Activated CD4-positive, alpha-beta T cell treated with anti-CD3 and anti-CD28 coated beads, Interleukin-2, Interleukin-6, amounts not matched to agents 100 ng/mL and 50 ng/mL, durations not matched to agents 16 hours and 8 hours (primary cell): ENCODE measurements at regions not wholly inside any gene's neighbourhood (a gene's known extent, or its start where the extent isn't known, plus 50 kb on each side); places are given as distances from the start of the nearest gene placed in this dataset.
"Not testable (repeated sequence)": the region's sequence is repeated elsewhere in the genome, so short reads cannot be mapped to it uniquely, and the experiment has no call there.

Source experiments
- DNase-seq: peaks from one replicate; pipeline ENCODE4 v3.0.0-alpha.2; 2020

- DNase-seq, result no peak
These were observed 488.8 kb downstream of the PID1 start for GRCh38 chr2:228782281-228782680.

DNA sequence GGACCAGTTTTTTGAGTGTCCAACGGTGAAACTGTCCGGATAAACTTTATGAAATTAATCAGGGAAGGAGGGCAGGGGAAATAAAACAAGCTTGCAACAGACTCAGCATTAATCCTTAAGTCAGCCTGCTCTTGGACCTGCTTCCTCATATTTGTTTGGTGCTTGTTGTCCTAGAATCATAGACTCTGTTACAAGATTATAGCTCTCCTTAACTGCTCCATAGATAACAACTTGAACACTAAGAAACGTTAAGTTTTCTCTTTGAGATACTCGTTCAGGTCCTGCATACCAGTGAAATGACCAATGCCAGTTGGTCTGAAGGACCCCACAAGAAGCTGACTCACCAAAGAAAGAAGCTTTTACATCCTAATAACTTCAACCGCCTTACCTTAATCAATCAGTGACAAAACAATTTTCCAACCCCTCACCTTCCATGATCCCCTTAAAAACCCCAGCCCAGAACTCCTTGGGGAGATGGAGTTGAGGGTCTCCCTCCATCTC is 493.2 kb downstream of the PID1 start:
- DNase-seq, result no peak

DNA sequence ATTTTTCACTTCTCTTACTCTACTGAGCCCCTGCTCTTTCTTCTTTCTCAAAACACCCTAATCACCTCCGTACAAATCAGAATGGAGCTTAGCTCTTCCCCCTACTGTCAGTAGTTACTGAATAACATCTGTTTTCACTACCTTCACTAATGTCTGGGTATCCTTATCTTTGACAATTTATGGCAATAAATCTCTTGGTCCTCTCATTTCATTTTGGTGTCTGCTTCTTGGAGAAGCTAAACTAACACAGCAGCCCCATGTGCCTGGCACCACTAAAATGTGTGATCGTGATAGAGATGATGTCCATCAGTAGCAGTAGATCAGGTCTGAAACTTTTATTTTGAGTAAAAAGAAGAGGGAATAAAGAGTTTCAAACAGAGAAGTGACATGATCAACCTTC is 496.5 kb downstream of the PID1 start:
- no peak for DNase-seq

GRCh38 chr2:228771774-228772173 is 499.3 kb downstream of the PID1 start:
- DNase-seq, result no peak

- DNase-seq, result no peak
These were observed 499.8 kb downstream of the PID1 start for GRCh38 chr2:228771315-228771714.

DNA sequence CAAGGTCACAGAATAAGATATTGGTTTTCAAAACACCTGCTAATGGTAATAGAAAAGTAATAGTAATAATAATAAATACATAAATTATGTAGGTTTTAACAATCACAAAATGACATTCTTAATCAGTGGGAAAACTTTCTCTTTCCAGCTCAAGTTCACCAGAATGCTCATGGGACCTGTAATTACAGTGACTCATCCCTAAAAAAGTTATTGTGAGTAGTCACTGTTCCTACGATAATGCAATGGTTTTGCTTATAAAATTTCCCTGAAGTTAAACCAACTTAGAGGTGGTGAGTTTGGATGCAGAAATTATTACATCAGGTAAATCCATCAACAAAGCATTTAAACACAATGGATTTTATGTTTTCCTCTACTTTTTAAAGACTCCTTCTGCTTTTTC is 502.3 kb downstream of the PID1 start:
- no peak for DNase-seq

DNA sequence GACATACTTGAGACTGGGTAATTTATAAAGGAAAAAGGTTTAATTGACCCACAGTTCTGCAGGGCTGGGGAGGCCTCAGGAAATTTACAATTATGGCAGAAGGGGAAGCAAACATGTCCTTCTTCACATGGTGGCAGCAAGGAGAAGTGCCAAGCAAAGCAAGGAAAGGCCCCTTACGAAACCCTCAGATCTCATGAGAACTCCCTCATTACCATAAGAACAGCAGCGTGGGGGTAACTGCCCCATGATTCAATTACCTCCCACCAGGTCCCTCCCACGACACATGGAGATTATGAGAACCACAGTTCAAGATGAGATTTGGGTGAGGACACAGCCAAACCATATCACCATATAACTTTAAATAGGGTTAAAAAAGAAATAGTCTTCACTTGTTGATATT is 502.9 kb downstream of the PID1 start:
- DNase-seq, result not testable (repeated sequence)

DNA sequence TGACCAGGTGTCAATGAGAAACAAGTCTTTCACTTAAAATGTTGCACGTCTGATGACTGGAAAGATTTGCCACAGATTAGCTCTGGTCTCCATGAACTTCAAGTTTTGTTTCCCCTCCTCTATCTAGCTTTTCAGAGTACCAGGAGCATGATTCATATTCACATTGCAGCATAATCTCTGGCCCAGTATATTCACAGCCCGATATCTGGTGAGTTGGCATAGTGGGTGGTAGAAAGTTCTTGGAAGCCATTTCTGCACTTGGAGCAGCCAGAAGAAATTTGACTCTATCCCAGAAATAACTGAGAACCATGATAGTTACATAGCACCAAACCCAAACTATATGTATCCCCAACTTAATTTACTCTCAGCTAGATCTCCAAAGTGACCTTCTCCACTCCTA is 503.9 kb downstream of the PID1 start:
- DNase-seq, result no peak

DNA sequence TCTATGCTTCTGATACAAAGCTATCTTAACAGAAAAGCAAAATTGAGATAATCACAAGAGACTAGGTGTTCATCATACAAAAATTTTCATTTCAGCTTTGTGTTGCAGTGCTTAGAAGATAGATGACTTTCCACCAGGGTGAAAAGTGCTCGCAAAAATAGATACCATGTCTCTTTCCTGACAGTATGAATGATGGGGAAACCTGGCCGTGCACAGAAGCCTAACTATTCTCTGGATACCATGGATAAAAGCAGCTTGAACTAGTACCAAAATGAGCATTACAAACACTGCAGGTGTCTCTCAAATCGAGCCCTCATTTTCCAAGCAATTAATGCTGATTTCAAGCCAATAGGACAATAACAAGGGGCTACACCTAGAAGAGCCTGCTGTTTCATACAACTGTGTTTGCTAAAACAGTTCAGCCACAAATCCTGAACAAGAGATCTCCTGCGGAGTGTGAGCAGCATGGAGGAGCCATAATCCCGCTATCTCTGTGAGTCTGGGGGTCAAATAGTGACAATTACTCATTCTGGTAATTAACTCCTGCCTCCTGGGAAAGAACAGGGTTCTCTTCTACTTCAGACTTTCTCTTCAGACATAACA is 507.6 kb downstream of the PID1 start:
- DNase-seq, result no peak

- no peak for DNase-seq
These were observed 508.5 kb downstream of the PID1 start for GRCh38 chr2:228762565-228762964.

DNA sequence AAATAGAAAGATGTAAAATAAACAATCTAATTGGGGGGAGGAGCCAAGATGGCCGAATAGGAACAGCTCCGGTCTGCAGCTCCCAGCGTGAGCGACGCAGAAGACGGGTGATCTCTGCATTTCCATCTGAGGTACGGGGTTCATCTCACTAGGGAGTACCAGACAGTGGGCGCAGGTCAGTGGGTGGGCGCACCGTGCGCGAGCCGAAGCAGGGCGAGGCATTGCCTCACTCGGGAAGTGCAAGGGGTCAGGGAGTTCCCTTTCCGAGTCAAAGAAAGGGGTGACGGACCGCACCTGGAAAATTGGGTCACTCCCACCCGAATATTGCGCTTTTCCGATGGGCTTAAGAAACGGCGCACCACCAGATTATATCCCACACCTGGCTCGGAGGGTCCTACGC is 515.4 kb downstream of the PID1 start:
- DNase-seq, result not testable (repeated sequence)

DNA sequence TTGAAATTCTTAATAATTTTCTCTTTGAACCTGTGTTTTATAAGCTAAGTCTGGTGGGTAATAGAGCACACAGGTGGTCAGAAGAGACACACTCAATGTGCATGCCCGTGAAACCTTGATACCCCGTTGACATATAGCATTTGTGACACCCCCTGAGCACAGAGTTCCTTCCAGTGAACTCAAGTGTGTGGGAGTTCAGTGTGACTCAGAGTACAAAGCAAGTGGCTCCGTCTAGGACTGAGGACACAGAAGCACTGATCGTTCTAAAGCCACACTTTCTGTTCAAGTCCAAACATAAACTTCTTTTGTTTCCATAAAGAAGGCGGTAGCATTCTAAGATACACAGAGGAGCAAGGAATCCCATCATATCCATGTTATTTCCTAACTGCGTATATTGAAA is 523.6 kb downstream of the PID1 start:
- DNase-seq, result no peak

DNA sequence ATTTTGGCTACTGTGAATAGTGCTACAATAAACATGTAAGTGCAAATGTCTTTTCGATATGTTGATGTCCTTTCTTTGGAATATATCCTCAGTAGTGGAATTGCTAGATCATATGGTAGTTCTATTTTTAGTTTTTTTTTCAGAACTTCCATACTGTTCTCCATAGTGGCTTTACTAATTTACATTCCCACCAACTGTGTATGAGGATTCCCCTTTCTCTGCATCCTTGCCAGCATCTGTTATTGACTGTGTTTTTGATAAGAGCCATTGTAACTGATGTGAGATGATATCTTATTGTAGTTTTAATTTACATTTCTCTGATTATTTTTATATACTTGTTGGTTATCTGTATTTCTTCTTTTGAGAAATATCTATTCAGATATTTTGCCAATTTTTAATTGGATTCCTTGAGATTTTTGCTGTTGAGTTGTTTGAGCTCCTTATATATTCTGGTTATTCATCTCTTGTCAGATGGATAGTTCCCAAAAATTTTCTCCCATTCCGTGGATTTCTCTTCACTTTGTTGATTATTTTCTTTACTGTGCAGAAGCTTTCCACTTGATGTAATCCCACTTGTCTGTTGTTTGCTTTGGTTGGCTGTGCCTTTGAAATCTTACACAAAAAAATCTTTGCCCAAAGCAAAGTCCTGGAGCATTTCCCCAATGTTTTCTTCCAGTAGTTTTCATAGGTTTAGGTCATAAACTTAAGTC is 532.3 kb downstream of the PID1 start:
- DNase-seq, result no peak

- no peak for DNase-seq
These were observed 535.4 kb downstream of the PID1 start for GRCh38 chr2:228735697-228736096.

DNA sequence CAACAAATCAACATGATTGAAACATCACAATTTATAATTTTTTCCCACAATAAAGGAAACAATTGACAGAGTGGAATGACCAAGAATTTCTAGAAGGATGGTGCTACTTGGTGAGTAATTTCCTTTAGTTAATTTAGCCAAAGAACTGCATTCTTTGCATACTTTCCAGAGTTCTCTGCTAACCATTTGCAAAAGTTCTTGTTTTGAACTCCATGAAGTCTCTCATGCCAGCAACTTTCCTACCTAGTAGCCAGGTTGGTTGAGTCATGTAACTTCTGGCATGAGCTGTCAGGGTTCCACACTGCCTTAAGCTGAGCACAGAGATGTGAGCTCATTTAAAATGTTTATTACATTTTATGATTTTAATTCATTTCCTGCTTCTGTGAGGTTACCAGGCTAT is 539.6 kb downstream of the PID1 start:
- no peak for DNase-seq

DNA sequence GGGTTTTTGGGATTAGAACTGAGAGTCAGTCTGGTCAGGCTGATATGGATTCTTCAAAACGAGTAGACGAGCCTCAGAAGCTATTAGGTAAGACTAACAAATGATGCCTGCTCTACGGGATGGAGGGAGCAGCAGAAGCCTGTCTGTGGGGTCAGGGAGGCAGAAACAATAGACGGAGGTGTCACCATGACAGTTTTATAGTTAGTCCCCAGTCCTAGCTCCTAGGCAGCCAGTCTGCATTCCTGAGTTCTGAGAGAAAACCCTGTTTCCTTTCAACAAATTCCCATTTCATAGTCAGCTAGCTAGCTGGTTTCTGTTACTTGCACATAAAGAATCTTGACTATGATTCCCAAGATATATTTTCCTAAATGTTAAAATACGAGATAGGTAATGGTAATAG is 542.1 kb downstream of the PID1 start:
- no peak for DNase-seq

DNA sequence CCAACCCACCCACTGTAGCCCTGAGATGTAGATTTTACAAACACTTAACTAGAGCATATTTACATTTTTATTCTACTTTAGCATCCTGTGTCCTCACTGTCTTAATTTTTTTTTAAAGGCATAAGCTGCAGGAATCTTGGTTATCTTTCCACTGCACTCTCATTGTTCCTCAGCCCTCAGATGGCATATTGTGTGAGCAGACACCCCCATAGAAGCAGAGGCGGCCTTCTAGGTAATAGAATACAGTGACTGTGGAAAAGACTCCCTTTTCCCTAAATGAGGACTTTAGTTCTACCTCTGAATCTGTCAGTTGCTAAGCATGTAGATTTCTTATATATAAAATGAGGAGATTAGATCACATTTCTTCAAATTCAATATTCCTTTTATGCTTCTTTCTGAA is 543.5 kb upstream of the SPHKAP start:
- no peak for DNase-seq

GRCh38 chr2:228723599-228723998 is 542.1 kb upstream of the SPHKAP start:
- no peak for DNase-seq

- DNase-seq, result no peak
These were observed 540.8 kb upstream of the SPHKAP start for GRCh38 chr2:228722311-228722710.

DNA sequence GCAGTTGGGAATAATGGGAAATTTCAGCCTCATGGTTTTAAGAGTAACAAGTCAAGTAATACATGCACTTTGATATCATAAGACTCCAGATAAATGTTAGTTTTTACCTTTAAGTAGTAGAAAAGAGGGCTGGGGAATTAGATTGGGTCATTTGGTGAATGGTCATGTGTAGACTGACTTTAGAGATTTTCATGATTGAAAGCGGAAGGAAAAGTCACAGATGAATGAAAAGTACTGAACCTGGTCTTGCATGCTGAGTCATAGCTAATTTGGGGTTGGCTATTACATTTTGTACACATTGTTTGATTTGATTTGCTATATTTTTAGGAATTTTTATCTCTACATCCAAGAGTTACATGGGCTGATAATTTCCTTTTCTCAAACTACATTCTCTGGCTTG is 539.4 kb upstream of the SPHKAP start:
- DNase-seq, result no peak

- DNase-seq, result no peak
These were observed 528.4 kb upstream of the SPHKAP start for GRCh38 chr2:228709788-228710371.

GRCh38 chr2:228707846-228708245 is 526.4 kb upstream of the SPHKAP start:
- DNase-seq, result no peak

DNA sequence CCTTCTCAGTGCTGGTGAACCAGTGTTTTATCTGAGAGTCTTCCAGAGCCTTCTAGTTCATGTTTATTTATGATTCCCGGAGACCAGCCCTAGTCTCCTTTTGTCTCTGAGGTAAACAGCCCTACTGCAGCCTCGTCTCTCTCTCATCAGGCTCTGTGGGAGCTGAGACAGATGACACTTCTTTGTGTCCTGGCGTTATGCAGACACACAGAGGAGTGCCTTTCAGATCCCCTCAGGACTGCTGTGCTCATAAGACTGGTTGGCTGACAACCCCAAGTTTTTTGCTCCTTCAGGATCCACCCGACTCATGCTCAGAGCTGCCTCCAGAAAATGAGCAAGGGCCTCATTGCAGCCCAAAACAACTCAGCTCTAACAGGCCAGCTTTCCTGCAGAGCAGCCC is 523.8 kb upstream of the SPHKAP start:
- no peak for DNase-seq

- no peak for DNase-seq
These were observed 521.7 kb upstream of the SPHKAP start for GRCh38 chr2:228703152-228703551.

DNA sequence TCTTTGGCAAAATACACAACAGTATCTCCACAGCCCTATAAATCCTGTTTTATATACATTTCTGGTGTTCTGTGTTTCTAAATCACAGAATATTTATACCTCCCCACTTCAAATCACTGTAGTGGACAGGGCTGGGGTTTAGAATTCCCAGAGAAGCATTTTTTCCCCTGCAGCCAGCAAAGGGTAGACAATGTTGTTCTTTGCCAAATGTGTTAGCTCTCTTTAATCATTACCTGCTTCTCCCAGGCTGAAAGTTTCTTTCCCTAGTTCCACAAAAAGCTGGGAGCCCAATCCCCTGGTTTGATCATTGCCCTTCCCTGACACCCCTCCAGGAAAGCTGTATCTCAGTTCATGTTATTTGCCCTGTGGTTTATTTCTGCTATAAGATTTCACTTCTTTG is 520.0 kb upstream of the SPHKAP start:
- no peak for DNase-seq
